HCT116 (cell line): ENCODE measurements at regions not wholly inside any gene's neighbourhood (a gene's known extent, or its start where the extent isn't known, plus 50 kb on each side); places are given as distances from the start of the nearest gene placed in this dataset.

Source experiments
- ATAC-seq: fragments of 200-7000 bp; cut with Tn5 transposase; 2 replicates; pipeline ENCODE4 v1.9.1; 2020; ENCODE audit warnings: mild to moderate bottlenecking, moderate library complexity
- BruUV-seq: library from RNA; stranded (reverse); fragments of 400-500 nt; replicated peaks from 2 replicates; lab custom pipeline; 2021; lab: Mats Ljungman, UMichigan
- CTCF ChIA-PET: fragments of 300-600 bp; sonication (Branson Sonifier 250); formaldehyde crosslinking; loops from one replicate; lab custom pipeline; 2021; ENCODE audit warnings: antibody characterized with exemption; lab: Charles Lee
- POLR2A ChIA-PET: fragments of 300-600, 350-600 bp; sonication (Branson Sonifier 250); formaldehyde crosslinking; loops from one replicate; lab custom pipeline; 2021; ENCODE audit warnings: antibody characterized with exemption; lab: Charles Lee
- RAD21 ChIA-PET, 2 experiments: fragments of 300-600 bp; sonication (Branson Sonifier 250); formaldehyde crosslinking; loops; one replicate each; lab custom pipeline; 2023; ENCODE audit warnings: low total read pairs in 2 of 2; ENCODE audit not compliant: uncharacterized antibody in 2 of 2, unreplicated experiment in 2 of 2, low non-redundant PET in 1 of 2; lab: Charles Lee
- DNase-seq: peaks from one replicate; pipeline ENCODE4 v3.0.0-alpha.2; 2010; ENCODE audit warnings: low read depth, low spot score
- H2AFZ ChIP-seq: fragments of 200-600 bp; shearing (Covaris generic), sonication (generic); 2 replicates; pipeline ENCODE4 v1.6.1; 2017; ENCODE audit warnings: low read depth, mixed run types, mixed read lengths, antibody characterized with exemption, low read length; ENCODE audit not compliant: poor library complexity, severe bottlenecking
- H3K27ac ChIP-seq: 2 replicates; pipeline ENCODE4 v1.5.1; 2012; ENCODE audit warnings: low read depth, low read length
- H3K27me3 ChIP-seq: fragments of 200-600 bp; sonication (generic); 2 replicates; pipeline ENCODE4 v1.6.1; 2016; ENCODE audit warnings: mixed run types, low read length, mixed read lengths; ENCODE audit not compliant: insufficient read depth
- H3K36me3 ChIP-seq, 2 experiments: fragments of 200-500 bp in 1 of 2; fragments of 200-600 bp in 1 of 2; sonication (Bioruptor generic) in 1 of 2; sonication (generic) in 1 of 2; 2 replicates each; pipeline versions ENCODE4 v1.5.1 to v1.6.1; 2014 to 2016; ENCODE audit warnings: low read length in 2 of 2, inconsistent platforms in 1 of 2, mixed read lengths in 1 of 2, mixed run types in 1 of 2; ENCODE audit not compliant: insufficient read depth in 2 of 2, control insufficient read depth in 1 of 2
- H3K4me1 ChIP-seq, 2 experiments: fragments of 200-600 bp in 1 of 2; sonication (generic) in 1 of 2; 2 replicates each; pipeline versions ENCODE4 v1.5.1 to v1.6.1; 2012 to 2017; ENCODE audit warnings: low read length in 2 of 2, inconsistent platforms in 1 of 2, mild to moderate bottlenecking in 1 of 2, mixed read lengths in 1 of 2, mixed run types in 1 of 2, moderate library complexity in 1 of 2; ENCODE audit not compliant: insufficient read depth in 2 of 2, control insufficient read depth in 1 of 2
- H3K4me2 ChIP-seq: fragments of 200-600 bp; sonication (generic); 2 replicates; pipeline ENCODE4 v1.6.1; 2017; ENCODE audit warnings: mixed run types, low read length, mixed read lengths
- H3K4me3 ChIP-seq, 2 experiments: fragments of 200-600 bp in 1 of 2; sonication (generic) in 1 of 2; replicated peaks in 1 of 2; 2 replicates each; pipeline ENCODE4 v1.5.1; 2011 to 2016; ENCODE audit warnings: low read length in 2 of 2, control low read depth in 1 of 2, low read depth in 1 of 2, mild to moderate bottlenecking in 1 of 2, mixed read lengths in 1 of 2, mixed run types in 1 of 2
- H3K79me2 ChIP-seq: fragments of 200-600 bp; sonication (generic); 2 replicates; pipeline ENCODE4 v1.6.1; 2017; ENCODE audit warnings: mild to moderate bottlenecking, mixed run types, low read length, moderate library complexity, mixed read lengths; ENCODE audit not compliant: insufficient read depth
- H3K9ac ChIP-seq: fragments of 200-600 bp; sonication (generic); 2 replicates; pipeline ENCODE4 v1.6.1; 2016; ENCODE audit warnings: low read length, mixed read lengths
- H3K9me2 ChIP-seq: fragments of 200-600 bp; sonication (generic), shearing (Covaris generic); 2 replicates; pipeline ENCODE4 v1.6.1; 2017; ENCODE audit warnings: mixed run types, mild to moderate bottlenecking, moderate library complexity; ENCODE audit not compliant: insufficient read depth
- H3K9me3 ChIP-seq, 2 experiments: fragments of 200-500 bp in 1 of 2; fragments of 200-600 bp in 1 of 2; sonication (Bioruptor generic) in 1 of 2; sonication (generic) in 1 of 2; 2 replicates each; pipeline ENCODE4 v1.6.1; 2014 to 2017; ENCODE audit warnings: low read length in 2 of 2, mixed read lengths in 2 of 2, inconsistent platforms in 1 of 2, low read depth in 1 of 2, mild to moderate bottlenecking in 1 of 2, mixed run types in 1 of 2, moderate library complexity in 1 of 2; ENCODE audit not compliant: control insufficient read depth in 1 of 2, insufficient read depth in 1 of 2
- H4K20me1 ChIP-seq: fragments of 200-600 bp; sonication (generic), shearing (Covaris generic); 2 replicates; pipeline ENCODE4 v1.6.1; 2017; ENCODE audit warnings: mixed run types, mild to moderate bottlenecking, moderate library complexity; ENCODE audit not compliant: insufficient read depth
- EZH2 ChIP-seq: fragments of 200-600 bp; sonication (generic); IDR thresholded peaks from 2 replicates; pipeline ENCODE4 v1.6.1; 2017; ENCODE audit warnings: antibody characterized with exemption, mixed run types
- EZH2phosphoT487 ChIP-seq: fragments of 200-600 bp; IDR thresholded peaks from 2 replicates; pipeline ENCODE4 v1.6.1; 2018; ENCODE audit warnings: antibody characterized with exemption, borderline replicate concordance
- FOSL1 ChIP-seq: IDR thresholded peaks from 2 replicates; pipeline ENCODE4 v1.6.1; 2012; ENCODE audit warnings: low read depth
- POLR2A ChIP-seq: IDR thresholded peaks from 2 replicates; pipeline ENCODE4 v1.7.0; 2011; ENCODE audit warnings: borderline replicate concordance; ENCODE audit not compliant: insufficient read depth, insufficient read length; ENCODE audit errors: extremely low read depth
- SIN3A ChIP-seq: IDR thresholded peaks from 2 replicates; pipeline ENCODE4 v1.6.1; 2012; ENCODE audit warnings: low read depth
- SP1 ChIP-seq: IDR thresholded peaks from 2 replicates; pipeline ENCODE4 v1.6.1; 2012; ENCODE audit warnings: low read depth
- SRF ChIP-seq: IDR thresholded peaks from 2 replicates; pipeline ENCODE4 v1.6.1; 2012; ENCODE audit warnings: low read depth
- TCF7L2 ChIP-seq: IDR thresholded peaks from 2 replicates; pipeline ENCODE4 v1.7.0; 2011; ENCODE audit warnings: borderline replicate concordance, inconsistent platforms; ENCODE audit not compliant: insufficient read depth, insufficient read length; ENCODE audit errors: extremely low read depth
- ZFX ChIP-seq: fragments of 450-650 bp; IDR thresholded peaks from 2 replicates; pipeline ENCODE4 v1.6.1; 2017
- intact Hi-C: fragments of 100-400 bp; cut with micrococcal nuclease; formaldehyde crosslinking; loops from 2 replicates; pipeline ENCODE4 v1.10.0; 2022
- TF ChIP-seq, protein P1 (sequence below): IDR thresholded peaks from 2 replicates; pipeline ENCODE4 v1.6.1; 2012
- TF ChIP-seq, protein P2 (sequence below): IDR thresholded peaks from 2 replicates; pipeline ENCODE4 v1.6.1; 2012
- TF ChIP-seq, protein P3 (sequence below), 3 experiments: fragments of 200-600 bp in 1 of 3; sonication (generic) in 1 of 3; IDR thresholded peaks in 2 of 3; conservative IDR thresholded peaks in 1 of 3; 2 replicates each; pipeline ENCODE4 v1.5.1; 2012 to 2017; ENCODE audit warnings: low read depth in 2 of 3, low read length in 2 of 3, antibody characterized with exemption in 1 of 3, borderline replicate concordance in 1 of 3, control low read depth in 1 of 3, mild to moderate bottlenecking in 1 of 3, mixed read lengths in 1 of 3, mixed run types in 1 of 3, moderate library complexity in 1 of 3; ENCODE audit not compliant: insufficient read depth in 1 of 3

DNA sequence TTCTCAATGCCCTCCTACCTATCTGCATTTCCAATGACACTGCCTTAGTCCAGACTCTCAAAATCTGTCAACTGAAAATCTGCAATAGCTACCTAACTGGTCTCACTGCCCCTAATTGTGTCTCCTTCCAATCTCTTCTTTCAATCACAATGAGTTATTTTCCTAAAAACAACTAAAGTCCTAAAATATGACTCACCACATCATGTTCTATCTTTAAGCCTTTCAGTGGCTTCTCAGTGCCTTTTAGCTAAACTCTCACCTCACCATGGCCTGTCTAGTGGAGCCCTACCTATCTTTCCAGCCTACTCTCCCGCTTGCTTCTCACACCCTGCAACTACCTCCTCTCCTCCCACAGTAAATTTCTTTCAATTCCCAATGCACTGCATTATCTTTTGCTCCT is 220.9 kb upstream of the PKDCC start:
- H3K9me2 ChIP-seq: no peaks in the 10 kb centered on the region
- no peaks in the 10 kb centered on the region for H3K36me3 ChIP-seq
- H4K20me1 ChIP-seq: no peaks in the 10 kb centered on the region
- ATAC-seq (no peak), DNase-seq (no peak)
- no TSS peak for BruUV-seq
- no peak overlapping the region for H3K4me2 ChIP-seq
- intact Hi-C loops: no loop called here
- H3K79me2 ChIP-seq: no peaks in the 10 kb centered on the region
- CTCF ChIA-PET: no interaction called here
- POLR2A ChIA-PET: no interaction called here
- H3K27ac ChIP-seq: no peak overlapping the region
- H2AFZ ChIP-seq: no peak overlapping the region
- H3K27me3 ChIP-seq: peaks cover 64% of the 10 kb centered on the region
- no peaks in the 10 kb centered on the region for H3K4me1 ChIP-seq
- H3K4me3 ChIP-seq: no peak overlapping the region
- TF ChIP-seq SP1: no peak
- TF ChIP-seq, protein P1, sequence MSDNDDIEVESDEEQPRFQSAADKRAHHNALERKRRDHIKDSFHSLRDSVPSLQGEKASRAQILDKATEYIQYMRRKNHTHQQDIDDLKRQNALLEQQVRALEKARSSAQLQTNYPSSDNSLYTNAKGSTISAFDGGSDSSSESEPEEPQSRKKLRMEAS: no peak
- TF ChIP-seq, protein P2, sequence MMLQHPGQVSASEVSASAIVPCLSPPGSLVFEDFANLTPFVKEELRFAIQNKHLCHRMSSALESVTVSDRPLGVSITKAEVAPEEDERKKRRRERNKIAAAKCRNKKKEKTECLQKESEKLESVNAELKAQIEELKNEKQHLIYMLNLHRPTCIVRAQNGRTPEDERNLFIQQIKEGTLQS: no peak
- TF ChIP-seq FOSL1: no peak
- H3K9ac ChIP-seq: no peak overlapping the region
- no peaks in the 10 kb centered on the region for H3K9me3 ChIP-seq
- RAD21 ChIA-PET: no interaction called here

DNA sequence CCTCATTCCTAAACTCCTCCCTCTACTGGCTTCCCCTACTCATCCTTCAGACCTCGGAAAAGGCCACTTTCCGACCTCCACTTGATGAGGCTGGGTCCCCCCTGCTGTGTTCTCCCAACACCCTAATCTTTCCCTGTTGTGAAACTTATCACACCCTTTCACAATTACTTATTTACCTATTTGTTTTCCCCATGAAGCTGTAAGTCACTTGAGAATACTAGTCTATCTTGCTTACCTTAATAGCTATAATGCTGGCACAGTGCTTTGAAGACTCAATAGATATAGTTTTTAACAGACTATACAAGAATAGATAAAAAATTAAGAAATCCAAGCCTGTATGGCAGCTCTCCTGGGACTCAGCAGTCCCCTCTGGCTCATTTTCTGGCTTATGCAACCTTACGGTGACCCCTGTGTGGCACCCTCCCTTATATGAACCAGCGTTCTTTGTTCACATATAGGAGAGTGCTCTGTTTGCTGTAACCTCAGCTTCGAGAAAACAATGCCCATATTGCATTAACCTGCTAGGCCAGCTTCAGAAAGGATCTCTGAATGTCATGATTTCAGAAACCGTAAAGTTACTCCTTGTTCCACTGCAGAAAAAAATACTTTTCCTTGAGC is 220.4 kb upstream of the PKDCC start:
- no TSS peak for BruUV-seq
- no peak overlapping the region for H3K4me3 ChIP-seq
- no peak overlapping the region for H2AFZ ChIP-seq
- TF ChIP-seq, protein P2: no peak
- TF ChIP-seq SRF (no peak), SP1 (no peak), EZH2 (no peak), TCF7L2 (no peak), SIN3A (no peak), POLR2A (no peak), EZH2phosphoT487 (no peak), ZFX (no peak)
- TF ChIP-seq, protein P3, sequence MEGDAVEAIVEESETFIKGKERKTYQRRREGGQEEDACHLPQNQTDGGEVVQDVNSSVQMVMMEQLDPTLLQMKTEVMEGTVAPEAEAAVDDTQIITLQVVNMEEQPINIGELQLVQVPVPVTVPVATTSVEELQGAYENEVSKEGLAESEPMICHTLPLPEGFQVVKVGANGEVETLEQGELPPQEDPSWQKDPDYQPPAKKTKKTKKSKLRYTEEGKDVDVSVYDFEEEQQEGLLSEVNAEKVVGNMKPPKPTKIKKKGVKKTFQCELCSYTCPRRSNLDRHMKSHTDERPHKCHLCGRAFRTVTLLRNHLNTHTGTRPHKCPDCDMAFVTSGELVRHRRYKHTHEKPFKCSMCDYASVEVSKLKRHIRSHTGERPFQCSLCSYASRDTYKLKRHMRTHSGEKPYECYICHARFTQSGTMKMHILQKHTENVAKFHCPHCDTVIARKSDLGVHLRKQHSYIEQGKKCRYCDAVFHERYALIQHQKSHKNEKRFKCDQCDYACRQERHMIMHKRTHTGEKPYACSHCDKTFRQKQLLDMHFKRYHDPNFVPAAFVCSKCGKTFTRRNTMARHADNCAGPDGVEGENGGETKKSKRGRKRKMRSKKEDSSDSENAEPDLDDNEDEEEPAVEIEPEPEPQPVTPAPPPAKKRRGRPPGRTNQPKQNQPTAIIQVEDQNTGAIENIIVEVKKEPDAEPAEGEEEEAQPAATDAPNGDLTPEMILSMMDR (IDR thresholded peaks at IDR 0.05 in 2 of 3, conservative IDR thresholded peaks at IDR 0.05 in 1 of 3; ENCODE audit: borderline replicate concordance in 1 of 3, insufficient read depth in 1 of 3, low read depth in 2 of 3, low read length in 2 of 3): no peak
- TF ChIP-seq, protein P1: no peak
- TF ChIP-seq, all 23 proteins: peak for 0
- RAD21 ChIA-PET: no interaction called here
- POLR2A ChIA-PET: no interaction called here
- intact Hi-C loops: no loop called here
- Histone ChIP-seq H3K4me2 (no peak overlapping the region), H3K9ac (no peak overlapping the region), H3K79me2 (no peaks in the 10 kb centered on the region), H3K4me1 (no peaks in the 10 kb centered on the region), H3K9me3 (no peaks in the 10 kb centered on the region), H3K9me2 (no peaks in the 10 kb centered on the region), H3K27me3 (peaks cover 64% of the 10 kb centered on the region), H4K20me1 (no peaks in the 10 kb centered on the region), H3K36me3 (no peaks in the 10 kb centered on the region), H3K27ac (no peak overlapping the region)
- DNase-seq (no peak), ATAC-seq (no peak)
- CTCF ChIA-PET: no interaction called here
